Panc1 (cell line): ENCODE measurements at regions not wholly inside any gene's neighbourhood (a gene's known extent, or its start where the extent isn't known, plus 50 kb on each side); places are given as distances from the start of the nearest gene placed in this dataset.

ENCODE experiments used
- ATAC-seq: fragments of 200-7000 bp; cut with Tn5 transposase; 2 replicates; pipeline ENCODE4 v1.9.1; 2020; ENCODE audit warnings: mild to moderate bottlenecking, moderate library complexity
- BruUV-seq: library from RNA; stranded (reverse); fragments of 400-500 nt; replicated peaks from 2 replicates; lab custom pipeline; 2021; lab: Mats Ljungman, UMichigan
- CTCF ChIA-PET: fragments of 300-600 bp; sonication (Branson Sonifier 250); formaldehyde crosslinking; loops from one replicate; lab custom pipeline; 2022; ENCODE audit warnings: antibody characterized with exemption; lab: Charles Lee
- POLR2A ChIA-PET: fragments of 300-600 bp; sonication (Branson Sonifier 250); formaldehyde crosslinking; loops from one replicate; lab custom pipeline; 2022; ENCODE audit warnings: antibody characterized with exemption; lab: Charles Lee
- DNase-seq: peaks from one replicate; pipeline ENCODE4 v3.0.0-alpha.2; 2010; ENCODE audit warnings: low read depth, low spot score
- H3K27ac ChIP-seq: 2 replicates; pipeline ENCODE4 v1.5.1; 2011; ENCODE audit warnings: mild to moderate bottlenecking, low read length, inconsistent platforms
- H3K27me3 ChIP-seq: fragments of 200-500 bp; sonication (Bioruptor generic); 2 replicates; pipeline ENCODE4 v1.6.0; 2014; ENCODE audit warnings: low read length, inconsistent platforms; ENCODE audit not compliant: control insufficient read depth, insufficient read depth
- H3K36me3 ChIP-seq: fragments of 200-500 bp; sonication (Bioruptor generic); 2 replicates; pipeline ENCODE4 v1.5.1; 2014; ENCODE audit warnings: inconsistent platforms, mild to moderate bottlenecking, low read length, moderate library complexity; ENCODE audit not compliant: control insufficient read depth, insufficient read depth
- H3K4me1 ChIP-seq: 2 replicates; pipeline ENCODE4 v1.5.1; 2011; ENCODE audit warnings: inconsistent platforms, mild to moderate bottlenecking, low read length, moderate library complexity; ENCODE audit not compliant: control insufficient read depth, insufficient read depth
- H3K4me3 ChIP-seq, 2 experiments: 2 replicates each; pipeline ENCODE4 v1.5.1; 2011 to 2012; ENCODE audit warnings: low read depth in 2 of 2, low read length in 2 of 2, mild to moderate bottlenecking in 2 of 2, inconsistent platforms in 1 of 2, moderate library complexity in 1 of 2
- H3K9me3 ChIP-seq: fragments of 200-500 bp; sonication (Bioruptor generic); 2 replicates; pipeline ENCODE4 v1.5.1; 2014; ENCODE audit warnings: low read depth, mild to moderate bottlenecking, inconsistent platforms, low read length, moderate library complexity; ENCODE audit not compliant: control insufficient read depth, insufficient read depth
- POLR2AphosphoS5 ChIP-seq: IDR thresholded peaks from 2 replicates; pipeline ENCODE4 v1.6.1; 2012; ENCODE audit warnings: mild to moderate bottlenecking, low read depth, low read length, moderate library complexity
- REST ChIP-seq, 2 experiments: IDR thresholded peaks; 2 replicates each; pipeline ENCODE4 v1.6.1; 2011 to 2012; ENCODE audit warnings: low read depth in 2 of 2, control low read depth in 1 of 2, low read length in 1 of 2, mild to moderate bottlenecking in 1 of 2, moderate library complexity in 1 of 2; ENCODE audit not compliant: insufficient read depth in 1 of 2
- SIN3A ChIP-seq: IDR thresholded peaks from 2 replicates; pipeline ENCODE4 v1.6.1; 2012; ENCODE audit warnings: low read depth, mild to moderate bottlenecking, low read length, moderate library complexity, borderline replicate concordance; ENCODE audit not compliant: insufficient read depth
- TCF7L2 ChIP-seq: IDR thresholded peaks from 2 replicates; pipeline ENCODE4 v1.6.1; 2011; ENCODE audit warnings: mild to moderate bottlenecking, low read depth, low read length, inconsistent platforms
- in situ Hi-C: cut with HindIII; loops from 2 replicates; pipeline ENCODE4 v1.10.0; 2016; ENCODE audit warnings: low sequenced_read_pairs, low pct_unique_long_range_greater_than_20kb
- intact Hi-C: fragments of 100-400 bp; cut with micrococcal nuclease; formaldehyde crosslinking; loops from one replicate; pipeline ENCODE4 v1.10.0; 2022; ENCODE audit not compliant: unreplicated experiment
- TF ChIP-seq, protein P1 (sequence below): fragments of 450-650 bp; IDR thresholded peaks from 2 replicates; pipeline ENCODE4 v1.5.1; 2017; ENCODE audit warnings: mild to moderate bottlenecking

DNA sequence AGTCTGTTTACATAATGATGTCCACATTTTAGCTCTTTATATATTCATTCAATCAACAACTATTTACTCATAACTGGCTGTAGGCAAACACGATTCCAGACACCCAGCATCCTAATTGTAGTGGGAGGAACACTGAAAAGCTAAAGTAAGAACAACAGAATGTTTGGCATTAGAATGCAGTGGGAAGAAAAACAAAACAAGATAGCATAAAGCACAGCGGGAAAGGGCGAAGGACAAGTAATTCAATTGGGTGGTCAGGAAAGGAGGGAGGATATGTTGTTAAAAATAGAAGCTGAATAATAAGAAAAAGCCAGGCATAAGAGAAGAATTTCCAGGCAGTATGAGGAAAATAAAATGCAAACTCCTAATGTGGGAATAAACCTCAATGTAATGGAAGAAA, 189.5 kb upstream of the FAT4 start:
- Histone ChIP-seq H3K4me1 (no peaks in the 10 kb centered on the region), H3K36me3 (no peaks in the 10 kb centered on the region), H3K27ac (no peak overlapping the region), H3K27me3 (no peaks in the 10 kb centered on the region), H3K4me3 (no peak overlapping the region), H3K9me3 (no peaks in the 10 kb centered on the region)
- BruUV-seq: no TSS peak
- no peak for TF ChIP-seq SIN3A
- TF ChIP-seq TCF7L2: no peak
- no peak for TF ChIP-seq REST (IDR thresholded peaks at IDR 0.05; ENCODE audit: insufficient read depth in 1 of 2, low read depth in 2 of 2, low read length in 1 of 2)
- TF ChIP-seq, protein P1, sequence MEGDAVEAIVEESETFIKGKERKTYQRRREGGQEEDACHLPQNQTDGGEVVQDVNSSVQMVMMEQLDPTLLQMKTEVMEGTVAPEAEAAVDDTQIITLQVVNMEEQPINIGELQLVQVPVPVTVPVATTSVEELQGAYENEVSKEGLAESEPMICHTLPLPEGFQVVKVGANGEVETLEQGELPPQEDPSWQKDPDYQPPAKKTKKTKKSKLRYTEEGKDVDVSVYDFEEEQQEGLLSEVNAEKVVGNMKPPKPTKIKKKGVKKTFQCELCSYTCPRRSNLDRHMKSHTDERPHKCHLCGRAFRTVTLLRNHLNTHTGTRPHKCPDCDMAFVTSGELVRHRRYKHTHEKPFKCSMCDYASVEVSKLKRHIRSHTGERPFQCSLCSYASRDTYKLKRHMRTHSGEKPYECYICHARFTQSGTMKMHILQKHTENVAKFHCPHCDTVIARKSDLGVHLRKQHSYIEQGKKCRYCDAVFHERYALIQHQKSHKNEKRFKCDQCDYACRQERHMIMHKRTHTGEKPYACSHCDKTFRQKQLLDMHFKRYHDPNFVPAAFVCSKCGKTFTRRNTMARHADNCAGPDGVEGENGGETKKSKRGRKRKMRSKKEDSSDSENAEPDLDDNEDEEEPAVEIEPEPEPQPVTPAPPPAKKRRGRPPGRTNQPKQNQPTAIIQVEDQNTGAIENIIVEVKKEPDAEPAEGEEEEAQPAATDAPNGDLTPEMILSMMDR: no peak
- no peak for TF ChIP-seq POLR2AphosphoS5
- CTCF ChIA-PET: no interaction called here
- intact Hi-C loops (no loop called here), in situ Hi-C loops (no loop called here)
- ATAC-seq: no peak
- POLR2A ChIA-PET: no interaction called here
- DNase-seq: no peak

- Histone ChIP-seq H3K4me3 (no peak overlapping the region), H3K4me1 (no peaks in the 10 kb centered on the region), H3K27ac (no peak overlapping the region), H3K9me3 (no peaks in the 10 kb centered on the region), H3K36me3 (no peaks in the 10 kb centered on the region), H3K27me3 (no peaks in the 10 kb centered on the region)
- POLR2A ChIA-PET: no interaction called here
- in situ Hi-C loops: no loop called here
- TF ChIP-seq TCF7L2 (no peak), SIN3A (no peak)
- intact Hi-C loops: no loop called here
- no TSS peak for BruUV-seq
- ATAC-seq (no peak), DNase-seq (no peak)
- CTCF ChIA-PET: no interaction called here
Observed at GRCh38 chr4:125123570-125124109, 191.1 kb upstream of the FAT4 start.

DNA sequence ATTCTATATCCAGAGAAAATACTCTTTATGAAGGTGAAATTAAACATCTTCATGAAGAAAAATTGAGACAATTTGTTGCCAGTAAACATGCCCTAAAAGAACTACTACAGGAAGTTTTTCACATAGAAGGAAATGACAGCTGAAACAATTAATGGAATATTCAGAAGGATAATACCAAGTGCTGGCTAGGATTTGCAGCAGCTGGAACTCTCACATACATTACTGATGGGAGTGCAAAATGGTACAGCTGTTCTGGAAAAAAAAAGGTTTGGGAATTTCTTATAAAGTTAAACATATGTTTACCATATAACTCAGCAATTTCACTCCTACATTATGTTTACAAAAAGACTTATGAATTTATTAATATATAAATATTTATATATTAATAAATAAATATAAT, 193.2 kb upstream of the FAT4 start:
- intact Hi-C loops: no loop called here
- ChIA-PET CTCF (no interaction called here), POLR2A (no interaction called here)
- H3K4me1 ChIP-seq: no peaks in the 10 kb centered on the region
- TF ChIP-seq REST (IDR thresholded peaks at IDR 0.05; ENCODE audit: insufficient read depth in 1 of 2, low read depth in 2 of 2, low read length in 1 of 2) (no peak), POLR2AphosphoS5 (no peak), SIN3A (no peak), TCF7L2 (no peak)
- TF ChIP-seq, protein P1: no peak
- in situ Hi-C loops: no loop called here
- H3K9me3 ChIP-seq: no peaks in the 10 kb centered on the region
- no peak for ATAC-seq
- no TSS peak for BruUV-seq
- no peak overlapping the region for H3K4me3 ChIP-seq
- no peak for DNase-seq
- no peaks in the 10 kb centered on the region for H3K27me3 ChIP-seq
- H3K27ac ChIP-seq: no peak overlapping the region
- no peaks in the 10 kb centered on the region for H3K36me3 ChIP-seq
